Prostate gland (tissue), 2 donors: ENCODE measurements at regions not wholly inside any gene's neighbourhood (a gene's known extent, or its start where the extent isn't known, plus 50 kb on each side); places are given as distances from the start of the nearest gene placed in this dataset.

ENCODE experiments used
- DNase-seq: peaks from one replicate; pipeline ENCODE4 v3.0.0-alpha.2; 2019; ENCODE audit warnings: low spot score
- H3K27ac ChIP-seq, 2 donors: fragments of 200-600 bp; sonication (generic); 2 replicates each; pipeline ENCODE4 v1.5.1; 2017 to 2019
- H3K27me3 ChIP-seq: fragments of 200-600 bp; sonication (generic); replicated peaks from 2 replicates; pipeline ENCODE4 v1.5.1; 2019; ENCODE audit not compliant: insufficient read depth
- H3K36me3 ChIP-seq, 2 donors: fragments of 200-600 bp; sonication (generic); 1 replicate in 1 of 2; 2 replicates in 1 of 2; pipeline versions ENCODE4 v1.5.1 to v1.8.1; 2017 to 2019
- H3K4me1 ChIP-seq: fragments of 200-600 bp; sonication (generic); replicated peaks from 2 replicates; pipeline ENCODE4 v1.5.1; 2019
- H3K4me3 ChIP-seq, 2 donors: fragments of 200-600 bp; sonication (generic); 2 replicates each; pipeline ENCODE4 v1.5.1; 2017 to 2019
- H3K9me3 ChIP-seq: fragments of 200-600 bp; sonication (generic); 2 replicates; pipeline ENCODE4 v1.5.1; 2017
- POLR2A ChIP-seq: fragments of 450-650 bp; IDR thresholded peaks from one replicate; pipeline ENCODE4 v1.6.1; 2016; ENCODE audit warnings: antibody characterized with exemption, mild to moderate bottlenecking
- POLR2AphosphoS5 ChIP-seq: sonication (generic); formaldehyde crosslinking; IDR thresholded peaks from one replicate; pipeline ENCODE4 v1.6.1; 2017; ENCODE audit warnings: antibody characterized with exemption
- WGBS: methylation state at CpG from one replicate; pipeline ENCODE4 v1.1.5; 2018; 5-methylcytosine and 5-hydroxymethylcytosine counted together
- intact Hi-C: fragments of 100-400 bp; cut with DNase I; formaldehyde crosslinking; loops from one replicate; pipeline ENCODE4 v1.14.2; 2022
- TF ChIP-seq, protein P1 (sequence below), 4 experiments: fragments of 200-600 bp in 2 of 4; fragments of 450-650 bp in 2 of 4; sonication (generic) in 2 of 4; IDR thresholded peaks; 1 replicate in 3 of 4; 2 replicates in 1 of 4; pipeline ENCODE4 v1.5.1; 2016 to 2019; ENCODE audit warnings: antibody characterized with exemption in 4 of 4, mild to moderate bottlenecking in 2 of 4, moderate library complexity in 2 of 4

DNA sequence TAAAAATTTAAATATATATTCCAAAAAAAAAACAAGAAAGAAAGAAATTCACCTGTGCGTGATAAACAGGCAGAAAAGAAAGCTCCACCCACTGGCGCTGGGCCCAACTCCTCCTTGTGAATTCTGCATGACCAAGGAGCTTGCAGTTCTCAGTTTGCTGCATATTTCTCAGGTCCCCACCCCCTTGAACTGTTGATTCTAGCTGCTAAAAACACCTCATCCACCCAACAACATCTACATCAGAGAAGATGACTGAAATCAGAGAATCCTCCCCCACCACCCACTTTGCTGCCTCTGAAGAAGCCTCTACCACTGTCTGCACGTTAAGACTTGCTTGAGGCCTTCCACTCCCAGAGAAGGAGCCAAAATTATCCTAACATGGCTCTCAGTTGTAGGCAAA, 104.8 kb downstream of the RGS2 start:
- TF ChIP-seq, protein P1, sequence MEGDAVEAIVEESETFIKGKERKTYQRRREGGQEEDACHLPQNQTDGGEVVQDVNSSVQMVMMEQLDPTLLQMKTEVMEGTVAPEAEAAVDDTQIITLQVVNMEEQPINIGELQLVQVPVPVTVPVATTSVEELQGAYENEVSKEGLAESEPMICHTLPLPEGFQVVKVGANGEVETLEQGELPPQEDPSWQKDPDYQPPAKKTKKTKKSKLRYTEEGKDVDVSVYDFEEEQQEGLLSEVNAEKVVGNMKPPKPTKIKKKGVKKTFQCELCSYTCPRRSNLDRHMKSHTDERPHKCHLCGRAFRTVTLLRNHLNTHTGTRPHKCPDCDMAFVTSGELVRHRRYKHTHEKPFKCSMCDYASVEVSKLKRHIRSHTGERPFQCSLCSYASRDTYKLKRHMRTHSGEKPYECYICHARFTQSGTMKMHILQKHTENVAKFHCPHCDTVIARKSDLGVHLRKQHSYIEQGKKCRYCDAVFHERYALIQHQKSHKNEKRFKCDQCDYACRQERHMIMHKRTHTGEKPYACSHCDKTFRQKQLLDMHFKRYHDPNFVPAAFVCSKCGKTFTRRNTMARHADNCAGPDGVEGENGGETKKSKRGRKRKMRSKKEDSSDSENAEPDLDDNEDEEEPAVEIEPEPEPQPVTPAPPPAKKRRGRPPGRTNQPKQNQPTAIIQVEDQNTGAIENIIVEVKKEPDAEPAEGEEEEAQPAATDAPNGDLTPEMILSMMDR (IDR thresholded peaks at IDR 0.05), result no peak
- TF ChIP-seq POLR2AphosphoS5 (no peak), POLR2A (no peak)
- intact Hi-C loops, result loop anchor here (5.0 to 10.0 kb wide), 3 partner anchors 101 to 429 kb away; no protein-coding TSS in a partner anchor
- whole genome bisulfite sequencing, result 49% methylated on average over 3 of the region's 3 CpGs
- no peaks in the 10 kb centered on the region for H3K36me3 ChIP-seq
- peak overlapping the region; percentile 30 to 65 for H3K27ac ChIP-seq
- DNase-seq, result no peak
- H3K9me3 ChIP-seq, result no peaks in the 10 kb centered on the region
- no peaks in the 10 kb centered on the region for H3K27me3 ChIP-seq
- no peaks in the 10 kb centered on the region for H3K4me1 ChIP-seq
- H3K4me3 ChIP-seq, result no peak overlapping the region

DNA sequence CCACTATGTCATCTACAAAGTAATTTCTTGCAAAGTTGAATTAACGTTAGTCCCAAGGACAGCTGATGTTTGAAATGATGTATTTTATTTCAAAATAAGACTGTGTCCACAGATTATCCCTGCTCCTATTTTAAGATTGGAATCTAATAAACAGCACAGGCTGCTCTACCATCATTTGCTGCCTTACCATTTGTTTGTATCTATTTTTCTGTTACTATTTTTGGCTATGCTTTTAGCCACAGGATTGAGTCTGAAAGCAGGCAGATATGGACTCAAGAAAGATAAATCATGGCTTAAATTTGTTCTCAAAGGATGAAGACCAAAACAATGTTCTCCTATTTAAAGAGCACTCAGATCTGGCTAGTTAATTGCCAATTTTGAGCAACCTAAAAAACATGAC, 105.3 kb downstream of the RGS2 start:
- no peaks in the 10 kb centered on the region for H3K36me3 ChIP-seq
- 27% methylated on average over 1 of the region's 1 CpG for WGBS
- H3K27ac ChIP-seq, result peak overlapping the region; percentile 30 to 65
- no peaks in the 10 kb centered on the region for H3K27me3 ChIP-seq
- intact Hi-C loops, result loop anchor here (5.0 to 10.0 kb wide), 3 partner anchors 102 to 429 kb away; no protein-coding TSS in a partner anchor
- no peak for DNase-seq
- H3K4me1 ChIP-seq, result no peaks in the 10 kb centered on the region
- H3K9me3 ChIP-seq, result no peaks in the 10 kb centered on the region
- H3K4me3 ChIP-seq, result no peak overlapping the region
- TF ChIP-seq POLR2AphosphoS5 (no peak), POLR2A (no peak)
- TF ChIP-seq, protein P1 (IDR thresholded peaks at IDR 0.05), result no peak

DNA sequence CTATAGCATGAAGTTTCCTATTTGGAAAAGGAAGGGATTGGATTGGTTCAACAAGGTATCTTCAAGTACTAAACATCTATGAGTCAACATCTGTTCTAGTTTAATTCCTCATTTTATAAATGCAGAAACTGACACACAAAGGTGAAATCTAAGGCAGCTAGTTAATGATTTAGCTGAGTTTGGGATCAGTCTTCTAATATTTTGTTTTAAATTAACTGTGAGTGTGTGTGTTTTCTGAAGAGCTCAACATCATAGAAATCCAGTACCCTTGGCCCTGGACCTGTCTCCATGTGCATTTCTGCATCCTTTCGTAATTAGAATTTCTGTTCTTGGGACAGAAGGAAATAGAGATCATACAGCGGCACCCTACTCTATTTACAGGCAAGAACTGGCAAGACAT, 105.9 kb downstream of the RGS2 start:
- WGBS, result 89% methylated on average over 2 of the region's 2 CpGs
- no peak for DNase-seq
- intact Hi-C loops, result loop anchor here (5.0 to 10.0 kb wide), 3 partner anchors 102 to 430 kb away; no protein-coding TSS in a partner anchor
- Histone ChIP-seq H3K4me3 (no peak overlapping the region), H3K27me3 (no peaks in the 10 kb centered on the region), H3K27ac (no peak overlapping the region), H3K9me3 (no peaks in the 10 kb centered on the region), H3K4me1 (no peaks in the 10 kb centered on the region), H3K36me3 (no peaks in the 10 kb centered on the region)
- TF ChIP-seq POLR2A (no peak), POLR2AphosphoS5 (no peak)
- TF ChIP-seq, protein P1 (IDR thresholded peaks at IDR 0.05), result no peak

DNA sequence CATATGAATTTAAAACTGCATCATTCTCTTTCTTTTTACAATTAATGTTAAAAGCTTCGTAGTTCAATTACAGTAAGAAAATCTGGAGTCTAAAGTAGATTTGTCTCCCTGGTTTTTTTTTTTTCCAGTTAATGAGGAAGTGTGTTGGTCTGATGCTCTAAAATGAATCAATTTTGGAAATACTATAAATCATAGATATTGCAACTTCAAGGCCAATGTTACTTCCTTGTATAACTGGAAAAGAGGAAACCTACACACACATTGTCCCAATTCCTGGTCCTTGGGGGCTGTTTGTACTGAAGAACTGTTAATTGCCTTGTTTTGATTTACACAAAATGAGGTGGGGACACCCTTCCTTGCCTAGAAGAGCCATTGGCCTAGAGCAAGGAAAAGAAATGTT, 107.2 kb downstream of the RGS2 start:
- DNase-seq, result no peak
- Histone ChIP-seq H3K36me3 (no peaks in the 10 kb centered on the region), H3K27ac (no peak overlapping the region), H3K4me1 (no peaks in the 10 kb centered on the region), H3K9me3 (no peaks in the 10 kb centered on the region), H3K27me3 (no peaks in the 10 kb centered on the region), H3K4me3 (no peak overlapping the region)
- intact Hi-C loops, result loop anchor here (10.0 kb wide), 1 partner anchor 431 kb away; no protein-coding TSS in a partner anchor
- WGBS, result 93% methylated on average over 1 of the region's 1 CpG
- TF ChIP-seq POLR2AphosphoS5 (no peak), POLR2A (no peak)
- TF ChIP-seq, protein P1 (IDR thresholded peaks at IDR 0.05), result no peak

DNA sequence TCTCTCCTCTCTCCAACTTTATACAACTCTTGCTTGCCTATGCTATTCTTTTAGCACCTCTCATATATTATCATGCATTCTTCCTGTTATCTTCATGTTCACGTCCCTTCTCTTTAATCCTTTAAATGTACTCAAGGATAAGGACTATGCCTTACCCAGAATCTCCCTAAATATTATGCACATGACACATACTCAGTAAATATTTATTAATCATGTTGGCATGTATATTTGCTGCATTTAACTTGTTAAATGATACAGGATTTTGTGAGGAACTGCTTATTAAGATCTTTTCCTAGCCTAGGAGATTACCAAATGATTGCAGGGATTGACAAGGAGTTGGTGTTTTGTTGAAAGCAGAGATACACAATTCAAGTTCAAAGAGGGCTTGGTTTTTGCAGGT, 109.4 kb downstream of the RGS2 start:
- intact Hi-C loops, result loop anchor here (10.0 kb wide), 1 partner anchor 433 kb away; no protein-coding TSS in a partner anchor
- Histone ChIP-seq H3K27ac (no peak overlapping the region), H3K9me3 (no peaks in the 10 kb centered on the region), H3K4me1 (no peaks in the 10 kb centered on the region), H3K36me3 (no peaks in the 10 kb centered on the region), H3K4me3 (no peak overlapping the region), H3K27me3 (no peaks in the 10 kb centered on the region)
- DNase-seq, result no peak
- WGBS, result 98% methylated on average over 1 of the region's 1 CpG
- no peak for TF ChIP-seq POLR2AphosphoS5
- TF ChIP-seq POLR2A, result no peak
- TF ChIP-seq, protein P1 (IDR thresholded peaks at IDR 0.05), result no peak
